GM23338 (cell line): ENCODE measurements at regions not wholly inside any gene's neighbourhood (a gene's known extent, or its start where the extent isn't known, plus 50 kb on each side); places are given as distances from the start of the nearest gene placed in this dataset.
"Not testable (repeated sequence)": the region's sequence is repeated elsewhere in the genome, so short reads cannot be mapped to it uniquely, and the experiment has no call there.

Experiments
- ATAC-seq: fragments of 200-7000 bp; cut with Tn5 transposase; 3 replicates; pipeline ENCODE4 v1.9.1; 2020
- DNase-seq: peaks from one replicate; pipeline ENCODE4 v3.0.0-alpha.2; 2015; ENCODE audit warnings: low spot score
- H2AFZ ChIP-seq: fragments of 200-600 bp; sonication (generic); 2 replicates; pipeline ENCODE4 v1.8.0; 2016; ENCODE audit warnings: antibody characterized with exemption, mild to moderate bottlenecking, moderate library complexity
- H3F3A ChIP-seq: fragments of 200-600 bp; sonication (generic); replicated peaks from 2 replicates; pipeline ENCODE4 v1.8.0; 2017; ENCODE audit warnings: antibody characterized with exemption, mixed run types, low read depth
- H3K27ac ChIP-seq: fragments of 200-600 bp; sonication (generic); 2 replicates; pipeline ENCODE4 v1.6.1; 2016; ENCODE audit warnings: low read depth
- H3K27me3 ChIP-seq: fragments of 200-600 bp; sonication (generic); 2 replicates; pipeline ENCODE4 v1.8.0; 2016; ENCODE audit warnings: mild to moderate bottlenecking, mixed run types, moderate library complexity; ENCODE audit not compliant: insufficient read depth
- H3K36me3 ChIP-seq: fragments of 200-600 bp; sonication (generic); 2 replicates; pipeline ENCODE4 v1.8.0; 2016; ENCODE audit warnings: mild to moderate bottlenecking; ENCODE audit not compliant: insufficient read depth
- H3K4me1 ChIP-seq: fragments of 200-600 bp; sonication (generic); 2 replicates; pipeline ENCODE4 v1.8.0; 2016; ENCODE audit warnings: mild to moderate bottlenecking, moderate library complexity; ENCODE audit not compliant: insufficient read depth
- H3K4me2 ChIP-seq: fragments of 200-600 bp; sonication (generic); 2 replicates; pipeline ENCODE4 v1.7.1; 2017; ENCODE audit warnings: mixed run types
- H3K4me3 ChIP-seq: fragments of 200-600 bp; sonication (generic); 2 replicates; pipeline ENCODE4 v1.6.1; 2016; ENCODE audit warnings: mixed run types
- H3K79me2 ChIP-seq: fragments of 200-600 bp; sonication (generic); replicated peaks from 2 replicates; pipeline ENCODE4 v1.8.0; 2017; ENCODE audit warnings: mild to moderate bottlenecking; ENCODE audit not compliant: insufficient read depth
- H3K9me2 ChIP-seq: fragments of 200-600 bp; sonication (generic); 2 replicates; pipeline ENCODE4 v1.8.0; 2017; ENCODE audit not compliant: insufficient read depth
- H4K20me1 ChIP-seq: fragments of 200-600 bp; sonication (generic); replicated peaks from 2 replicates; pipeline ENCODE4 v1.8.0; 2017; ENCODE audit warnings: mild to moderate bottlenecking; ENCODE audit not compliant: insufficient read depth
- H3K27ac Mint-ChIP-seq: 2 replicates; pipeline ENCODE4 v1.8.0; 2020; ENCODE audit warnings: inconsistent platforms, mild to moderate bottlenecking, moderate library complexity, mixed read lengths
- H3K27me3 Mint-ChIP-seq: 3 replicates; pipeline ENCODE4 v1.8.0; 2022; ENCODE audit warnings: low read depth, mild to moderate bottlenecking, moderate library complexity, mixed read lengths, inconsistent platforms; ENCODE audit not compliant: insufficient read depth, poor library complexity
- H3K36me3 Mint-ChIP-seq: 3 replicates; pipeline ENCODE4 v1.8.0; 2021; ENCODE audit warnings: low read depth, mild to moderate bottlenecking, inconsistent platforms, moderate library complexity, mixed read lengths
- H3K4me1 Mint-ChIP-seq: 3 replicates; pipeline ENCODE4 v1.8.0; 2020; ENCODE audit warnings: mild to moderate bottlenecking, inconsistent platforms, mixed read lengths
- H3K4me3 Mint-ChIP-seq: 3 replicates; pipeline ENCODE4 v1.8.0; 2021; ENCODE audit warnings: moderate library complexity, mild to moderate bottlenecking, inconsistent platforms, mixed read lengths
- H3K9me3 Mint-ChIP-seq: 3 replicates; pipeline ENCODE4 v1.8.0; 2020; ENCODE audit warnings: moderate library complexity, mild to moderate bottlenecking, inconsistent platforms, mixed read lengths
- ZNF114 ChIP-seq: fragments of 250-450 bp; sonication (Bioruptor Pico); IDR thresholded peaks from 2 replicates; pipeline ENCODE4 v1.5.0; 2020; ENCODE audit warnings: mild to moderate bottlenecking, moderate library complexity
- TF ChIP-seq, protein P1 (sequence below): fragments of 250-450 bp; sonication (Bioruptor Pico); IDR thresholded peaks from 2 replicates; pipeline ENCODE4 v1.5.0; 2020; ENCODE audit warnings: mild to moderate bottlenecking, moderate library complexity
- TF ChIP-seq, protein P2 (sequence below), 2 experiments: fragments of 200-600 bp in 1 of 2; sonication (generic) in 1 of 2; conservative IDR thresholded peaks; 2 replicates each; pipeline versions ENCODE4 v1.5.1 to v1.6.1; 2016 to 2017; ENCODE audit warnings: antibody characterized with exemption in 2 of 2, low read depth in 2 of 2, mild to moderate bottlenecking in 2 of 2, moderate library complexity in 1 of 2

DNA sequence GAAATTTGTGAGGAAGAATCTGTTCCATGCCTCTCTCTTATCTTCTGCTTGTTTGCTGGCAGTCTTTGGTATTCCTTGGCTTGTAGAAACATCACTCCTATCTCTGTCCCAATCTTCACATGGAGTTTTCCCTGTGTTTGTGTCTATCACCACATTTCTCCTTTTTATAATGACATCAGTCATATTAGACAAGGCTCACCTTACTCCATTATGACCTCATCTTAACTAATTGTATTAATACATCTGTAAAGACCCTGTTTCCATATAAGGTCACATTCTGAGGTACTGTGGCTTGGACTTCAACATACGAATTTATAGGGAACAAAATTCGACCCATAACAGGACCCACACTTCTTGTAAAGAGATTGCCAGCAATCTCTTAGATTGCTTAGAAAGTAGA is 72.3 kb upstream of the POGK start (continued):
- TF ChIP-seq, protein P1, sequence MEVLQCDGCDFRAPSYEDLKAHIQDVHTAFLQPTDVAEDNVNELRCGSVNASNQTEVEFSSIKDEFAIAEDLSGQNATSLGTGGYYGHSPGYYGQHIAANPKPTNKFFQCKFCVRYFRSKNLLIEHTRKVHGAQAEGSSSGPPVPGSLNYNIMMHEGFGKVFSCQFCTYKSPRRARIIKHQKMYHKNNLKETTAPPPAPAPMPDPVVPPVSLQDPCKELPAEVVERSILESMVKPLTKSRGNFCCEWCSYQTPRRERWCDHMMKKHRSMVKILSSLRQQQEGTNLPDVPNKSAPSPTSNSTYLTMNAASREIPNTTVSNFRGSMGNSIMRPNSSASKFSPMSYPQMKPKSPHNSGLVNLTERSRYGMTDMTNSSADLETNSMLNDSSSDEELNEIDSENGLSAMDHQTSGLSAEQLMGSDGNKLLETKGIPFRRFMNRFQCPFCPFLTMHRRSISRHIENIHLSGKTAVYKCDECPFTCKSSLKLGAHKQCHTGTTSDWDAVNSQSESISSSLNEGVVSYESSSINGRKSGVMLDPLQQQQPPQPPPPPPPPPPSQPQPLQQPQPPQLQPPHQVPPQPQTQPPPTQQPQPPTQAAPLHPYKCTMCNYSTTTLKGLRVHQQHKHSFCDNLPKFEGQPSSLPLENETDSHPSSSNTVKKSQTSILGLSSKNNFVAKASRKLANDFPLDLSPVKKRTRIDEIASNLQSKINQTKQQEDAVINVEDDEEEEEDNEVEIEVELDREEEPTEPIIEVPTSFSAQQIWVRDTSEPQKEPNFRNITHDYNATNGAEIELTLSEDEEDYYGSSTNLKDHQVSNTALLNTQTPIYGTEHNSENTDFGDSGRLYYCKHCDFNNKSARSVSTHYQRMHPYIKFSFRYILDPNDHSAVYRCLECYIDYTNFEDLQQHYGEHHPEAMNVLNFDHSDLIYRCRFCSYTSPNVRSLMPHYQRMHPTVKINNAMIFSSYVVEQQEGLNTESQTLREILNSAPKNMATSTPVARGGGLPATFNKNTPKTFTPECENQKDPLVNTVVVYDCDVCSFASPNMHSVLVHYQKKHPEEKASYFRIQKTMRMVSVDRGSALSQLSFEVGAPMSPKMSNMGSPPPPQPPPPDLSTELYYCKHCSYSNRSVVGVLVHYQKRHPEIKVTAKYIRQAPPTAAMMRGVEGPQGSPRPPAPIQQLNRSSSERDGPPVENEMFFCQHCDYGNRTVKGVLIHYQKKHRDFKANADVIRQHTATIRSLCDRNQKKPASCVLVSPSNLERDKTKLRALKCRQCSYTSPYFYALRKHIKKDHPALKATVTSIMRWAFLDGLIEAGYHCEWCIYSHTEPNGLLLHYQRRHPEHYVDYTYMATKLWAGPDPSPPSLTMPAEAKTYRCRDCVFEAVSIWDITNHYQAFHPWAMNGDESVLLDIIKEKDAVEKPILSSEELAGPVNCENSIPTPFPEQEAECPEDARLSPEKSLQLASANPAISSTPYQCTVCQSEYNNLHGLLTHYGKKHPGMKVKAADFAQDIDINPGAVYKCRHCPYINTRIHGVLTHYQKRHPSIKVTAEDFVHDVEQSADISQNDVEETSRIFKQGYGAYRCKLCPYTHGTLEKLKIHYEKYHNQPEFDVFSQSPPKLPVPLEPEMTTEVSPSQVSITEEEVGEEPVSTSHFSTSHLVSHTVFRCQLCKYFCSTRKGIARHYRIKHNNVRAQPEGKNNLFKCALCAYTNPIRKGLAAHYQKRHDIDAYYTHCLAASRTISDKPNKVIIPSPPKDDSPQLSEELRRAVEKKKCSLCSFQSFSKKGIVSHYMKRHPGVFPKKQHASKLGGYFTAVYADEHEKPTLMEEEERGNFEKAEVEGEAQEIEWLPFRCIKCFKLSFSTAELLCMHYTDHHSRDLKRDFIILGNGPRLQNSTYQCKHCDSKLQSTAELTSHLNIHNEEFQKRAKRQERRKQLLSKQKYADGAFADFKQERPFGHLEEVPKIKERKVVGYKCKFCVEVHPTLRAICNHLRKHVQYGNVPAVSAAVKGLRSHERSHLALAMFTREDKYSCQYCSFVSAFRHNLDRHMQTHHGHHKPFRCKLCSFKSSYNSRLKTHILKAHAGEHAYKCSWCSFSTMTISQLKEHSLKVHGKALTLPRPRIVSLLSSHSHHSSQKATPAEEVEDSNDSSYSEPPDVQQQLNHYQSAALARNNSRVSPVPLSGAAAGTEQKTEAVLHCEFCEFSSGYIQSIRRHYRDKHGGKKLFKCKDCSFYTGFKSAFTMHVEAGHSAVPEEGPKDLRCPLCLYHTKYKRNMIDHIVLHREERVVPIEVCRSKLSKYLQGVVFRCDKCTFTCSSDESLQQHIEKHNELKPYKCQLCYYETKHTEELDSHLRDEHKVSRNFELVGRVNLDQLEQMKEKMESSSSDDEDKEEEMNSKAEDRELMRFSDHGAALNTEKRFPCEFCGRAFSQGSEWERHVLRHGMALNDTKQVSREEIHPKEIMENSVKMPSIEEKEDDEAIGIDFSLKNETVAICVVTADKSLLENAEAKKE: no peak
- TF ChIP-seq, protein P2, sequence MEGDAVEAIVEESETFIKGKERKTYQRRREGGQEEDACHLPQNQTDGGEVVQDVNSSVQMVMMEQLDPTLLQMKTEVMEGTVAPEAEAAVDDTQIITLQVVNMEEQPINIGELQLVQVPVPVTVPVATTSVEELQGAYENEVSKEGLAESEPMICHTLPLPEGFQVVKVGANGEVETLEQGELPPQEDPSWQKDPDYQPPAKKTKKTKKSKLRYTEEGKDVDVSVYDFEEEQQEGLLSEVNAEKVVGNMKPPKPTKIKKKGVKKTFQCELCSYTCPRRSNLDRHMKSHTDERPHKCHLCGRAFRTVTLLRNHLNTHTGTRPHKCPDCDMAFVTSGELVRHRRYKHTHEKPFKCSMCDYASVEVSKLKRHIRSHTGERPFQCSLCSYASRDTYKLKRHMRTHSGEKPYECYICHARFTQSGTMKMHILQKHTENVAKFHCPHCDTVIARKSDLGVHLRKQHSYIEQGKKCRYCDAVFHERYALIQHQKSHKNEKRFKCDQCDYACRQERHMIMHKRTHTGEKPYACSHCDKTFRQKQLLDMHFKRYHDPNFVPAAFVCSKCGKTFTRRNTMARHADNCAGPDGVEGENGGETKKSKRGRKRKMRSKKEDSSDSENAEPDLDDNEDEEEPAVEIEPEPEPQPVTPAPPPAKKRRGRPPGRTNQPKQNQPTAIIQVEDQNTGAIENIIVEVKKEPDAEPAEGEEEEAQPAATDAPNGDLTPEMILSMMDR (conservative IDR thresholded peaks at IDR 0.05; ENCODE audit: low read depth in 2 of 2): no peak
- no peak for TF ChIP-seq ZNF114 (CRISPR knock-in tag)

DNA sequence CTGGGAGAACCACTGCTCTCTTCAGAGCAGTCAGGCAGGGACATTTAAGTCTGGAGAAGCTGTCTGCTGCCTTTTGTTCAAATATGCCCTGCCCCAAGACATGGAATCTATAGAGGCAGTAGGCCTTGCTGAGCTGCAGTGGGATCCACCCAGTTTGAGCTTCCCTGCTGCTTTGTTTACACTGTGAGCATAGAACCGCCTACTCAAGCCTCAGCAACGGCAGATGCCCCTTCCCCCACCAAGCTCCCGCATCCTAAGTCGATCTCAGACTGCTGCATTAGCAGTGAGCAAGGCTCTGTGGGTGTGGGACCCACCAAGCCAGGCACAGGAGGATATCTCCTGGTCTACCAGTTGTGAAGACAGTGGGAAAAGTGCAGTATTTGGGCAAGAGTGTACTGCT is 54.6 kb upstream of the POGK start:
- H3K9me3 Mint-ChIP-seq: peaks cover 11% of the 10 kb centered on the region; the same call in 2 of the 3 replicates
- not testable (repeated sequence) for H3K4me1 Mint-ChIP-seq, H3K36me3 ChIP-seq, H3K4me1 ChIP-seq, H3K9me2 ChIP-seq, H3K27me3 ChIP-seq, H3K27me3 Mint-ChIP-seq, H3K4me3 ChIP-seq, H3K27ac Mint-ChIP-seq, H3F3A ChIP-seq, H3K79me2 ChIP-seq, H3K36me3 Mint-ChIP-seq, H3K27ac ChIP-seq, H3K4me3 Mint-ChIP-seq, H4K20me1 ChIP-seq, H3K4me2 ChIP-seq
- H2AFZ ChIP-seq: 0 out of 2 replicates have a peak overlapping the region, but pooled peaks have one; percentile 38
- peak; percentile 50 for ATAC-seq
- peak; percentile 23 for DNase-seq
